Psoas muscle (tissue), 7 donors: ENCODE measurements at regions not wholly inside any gene's neighbourhood (a gene's known extent, or its start where the extent isn't known, plus 50 kb on each side); places are given as distances from the start of the nearest gene placed in this dataset.

Experiments used
- ATAC-seq, 4 donors: fragments of 200-7000 bp; cut with Tn5 transposase; one replicate each; pipeline ENCODE4 v1.9.1; 2020; ENCODE audit warnings: moderate library complexity in 3 of 4, mild to moderate bottlenecking in 2 of 4
- DNase-seq, 2 donors: peaks; one replicate each; pipeline ENCODE4 v3.0.0-alpha.2; 2020
- H3K27ac ChIP-seq: fragments of 200-600 bp; one replicate; pipeline ENCODE4 v1.8.0; 2022
- H3K27me3 ChIP-seq, 3 donors: fragments of 200-600 bp in 1 of 3; one replicate each; pipeline versions ENCODE4 v1.6.1 to v1.8.0; 2013 to 2022; ENCODE audit warnings: low read length in 2 of 3, mild to moderate bottlenecking in 2 of 3, moderate library complexity in 1 of 3; ENCODE audit not compliant: insufficient read depth in 3 of 3
- H3K36me3 ChIP-seq, 2 donors: fragments of 200-600 bp in 1 of 2; one replicate each; pipeline versions ENCODE4 v1.6.1 to v1.8.0; 2013 to 2022; ENCODE audit warnings: low read depth in 1 of 2, mild to moderate bottlenecking in 1 of 2, moderate library complexity in 1 of 2; ENCODE audit not compliant: insufficient read depth in 1 of 2
- H3K4me1 ChIP-seq: fragments of 200-600 bp; one replicate; pipeline ENCODE4 v1.8.0; 2022
- H3K4me3 ChIP-seq: fragments of 200-600 bp; one replicate; pipeline ENCODE4 v1.8.0; 2022; ENCODE audit warnings: mild to moderate bottlenecking
- H3K9me3 ChIP-seq: fragments of 200-600 bp; one replicate; pipeline ENCODE4 v1.8.0; 2022
- CTCF ChIP-seq: fragments of 200-600 bp; IDR thresholded peaks from one replicate; pipeline ENCODE4 v1.8.0; 2022; ENCODE audit warnings: antibody characterized with exemption
- WGBS, 3 donors: extraction: QIAGEN DNeasy Blood & Tissue Kit; methylation state at CpG; one replicate each; pipeline versions ENCODE4 v1.1.6 to v1.1.7; 2013; 5-methylcytosine and 5-hydroxymethylcytosine counted together
- intact Hi-C, 2 donors: fragments of 100-400 bp; cut with DNase I; formaldehyde crosslinking; loops; one replicate each; pipeline versions ENCODE4 v1.11.0 to v1.14.2; 2022
- donor health status: healthy with polysubstance abuse.
- donor health status: DM: no; HTN: no; CAD: no; lungs with moderate emphysema.
- donor health status: Bipolar disorder and iron deficiency.
- donor health status: healthy.
- donor health status: DM: yes; HTN: yes; CAD: no.
- donor health status: DM: no; HTN: no; CAD: no.
- donor health status: DM: yes; HTN: yes; CAD: no.

- no peak for TF ChIP-seq CTCF
These were observed 205.2 kb downstream of the SCG2 start for GRCh38 chr2:223396993-223397392.

GRCh38 chr2:223399357-223399957, 202.7 kb downstream of the SCG2 start:
- no peak for DNase-seq
- H3K4me1 ChIP-seq = no peaks in the 10 kb centered on the region
- H3K27ac ChIP-seq = no peak overlapping the region
- H3K36me3 ChIP-seq = no peaks in the 10 kb centered on the region
- TF ChIP-seq CTCF = no peak
- no peak overlapping the region for H3K4me3 ChIP-seq
- no peaks in the 10 kb centered on the region for H3K27me3 ChIP-seq
- 50 to 54% (median 54%) methylated on average over 3 of the region's 3 CpGs for WGBS, 3 donors
- intact Hi-C loops = no loop called here
- peaks cover 9% of the 10 kb centered on the region for H3K9me3 ChIP-seq
- peak in 2 of 4 donors; percentile 22 to 23 for ATAC-seq

More at GRCh38 chr2:223396993-223397392, 205.2 kb downstream of the SCG2 start:
- Histone ChIP-seq H3K9me3 (peaks cover 12% of the 10 kb centered on the region), H3K4me3 (no peak overlapping the region), H3K27me3 (no peaks in the 10 kb centered on the region), H3K36me3 (no peaks in the 10 kb centered on the region), H3K4me1 (no peaks in the 10 kb centered on the region), H3K27ac (no peak overlapping the region)
- 75 to 87% (median 85%) methylated on average over 2 of the region's 2 CpGs for WGBS, 3 donors
- DNase-seq (no peak), ATAC-seq (no peak)
- intact Hi-C loops = no loop called here

GRCh38 chr2:223404616-223405015, 197.5 kb downstream of the SCG2 start:
- TF ChIP-seq CTCF = no peak
- ATAC-seq (no peak), DNase-seq (no peak)
- Histone ChIP-seq H3K4me1 (no peaks in the 10 kb centered on the region), H3K4me3 (no peak overlapping the region), H3K9me3 (no peaks in the 10 kb centered on the region), H3K36me3 (no peaks in the 10 kb centered on the region), H3K27me3 (no peaks in the 10 kb centered on the region), H3K27ac (no peak overlapping the region)
- intact Hi-C loops = no loop called here
- 86 to 97% (median 92%) methylated on average over 1 of the region's 1 CpG for WGBS, 3 donors

GRCh38 chr2:223414646-223415045, 187.5 kb downstream of the SCG2 start:
- WGBS, 3 donors = 7 to 33% (median 25%) methylated on average over 2 of the region's 2 CpGs
- ATAC-seq (peak in 3 of 4 donors; percentile 55 to 69 (median 68)), DNase-seq (peak; percentile 40 to 68)
- Histone ChIP-seq H3K36me3 (no peaks in the 10 kb centered on the region), H3K27me3 (no peaks in the 10 kb centered on the region), H3K9me3 (no peaks in the 10 kb centered on the region), H3K27ac (no peak overlapping the region), H3K4me3 (no peak overlapping the region), H3K4me1 (no peaks in the 10 kb centered on the region)
- no peak for TF ChIP-seq CTCF
- intact Hi-C loops = no loop called here

- TF ChIP-seq CTCF = no peak
- DNase-seq = no peak
- Histone ChIP-seq H3K36me3 (no peaks in the 10 kb centered on the region), H3K4me1 (no peaks in the 10 kb centered on the region), H3K4me3 (no peak overlapping the region), H3K27ac (no peak overlapping the region), H3K9me3 (no peaks in the 10 kb centered on the region), H3K27me3 (no peaks in the 10 kb centered on the region)
- intact Hi-C loops = no loop called here
- ATAC-seq = no peak
- 50 to 67% (median 57%) methylated on average over 1 of the region's 1 CpG for WGBS, 3 donors
These were observed 187.1 kb downstream of the SCG2 start for GRCh38 chr2:223415071-223415470.
